Neutrophil (primary cell): ENCODE measurements at regions not wholly inside any gene's neighbourhood (a gene's known extent, or its start where the extent isn't known, plus 50 kb on each side); places are given as distances from the start of the nearest gene placed in this dataset.

Experiments used
- H3K27ac ChIP-seq: fragments of 200-600 bp; sonication (generic); 2 replicates; pipeline ENCODE4 v1.5.1; 2016; ENCODE audit warnings: mild to moderate bottlenecking, moderate library complexity
- H3K27me3 ChIP-seq: fragments of 200-600 bp; sonication (generic); 2 replicates; pipeline ENCODE4 v1.6.0; 2016; ENCODE audit warnings: mild to moderate bottlenecking
- H3K36me3 ChIP-seq: fragments of 200-600 bp; sonication (generic); 2 replicates; pipeline ENCODE4 v1.5.1; 2017
- H3K4me1 ChIP-seq, 2 experiments: fragments of 200-600 bp in 1 of 2; sonication (generic) in 1 of 2; 1 replicate in 1 of 2; 2 replicates in 1 of 2; pipeline versions ENCODE4 v1.5.1 to v1.6.1; 2013 to 2016; ENCODE audit warnings: low read depth in 1 of 2, low read length in 1 of 2, mild to moderate bottlenecking in 1 of 2, moderate library complexity in 1 of 2; ENCODE audit not compliant: control insufficient read depth in 1 of 2, insufficient read depth in 1 of 2
- H3K4me3 ChIP-seq, 2 experiments: fragments of 200-600 bp in 1 of 2; sonication (generic) in 1 of 2; 1 replicate in 1 of 2; 2 replicates in 1 of 2; pipeline ENCODE4 v1.5.1; 2013 to 2016; ENCODE audit warnings: low read depth in 1 of 2, low read length in 1 of 2, mild to moderate bottlenecking in 1 of 2, moderate library complexity in 1 of 2
- H3K9me3 ChIP-seq: fragments of 200-600 bp; sonication (generic); 2 replicates; pipeline ENCODE4 v1.5.1; 2016
- TF ChIP-seq, protein P1 (sequence below): fragments of 200-600 bp; sonication (generic); IDR thresholded peaks from 2 replicates; pipeline ENCODE4 v1.5.1; 2016; ENCODE audit warnings: antibody characterized with exemption

DNA sequence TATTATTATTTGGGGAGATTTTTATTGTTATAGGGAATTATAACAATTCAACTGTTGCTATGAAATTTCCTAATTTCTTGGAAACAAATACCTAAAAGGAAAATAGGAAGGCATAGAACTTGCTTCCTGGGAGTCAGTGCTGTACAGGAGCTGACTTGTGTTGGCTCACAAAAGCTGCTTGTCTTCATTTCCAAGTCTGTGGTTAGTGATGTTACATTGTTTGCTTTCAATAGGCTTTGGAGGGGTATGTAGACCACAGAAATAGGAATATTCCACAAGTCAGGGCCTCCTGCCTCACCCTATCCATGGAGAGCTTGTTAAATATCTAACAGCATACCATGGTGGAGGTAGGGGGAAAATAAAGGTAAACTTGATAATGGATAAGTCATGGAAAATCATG lies 688.9 kb upstream of the FAM98A start:
- TF ChIP-seq, protein P1, sequence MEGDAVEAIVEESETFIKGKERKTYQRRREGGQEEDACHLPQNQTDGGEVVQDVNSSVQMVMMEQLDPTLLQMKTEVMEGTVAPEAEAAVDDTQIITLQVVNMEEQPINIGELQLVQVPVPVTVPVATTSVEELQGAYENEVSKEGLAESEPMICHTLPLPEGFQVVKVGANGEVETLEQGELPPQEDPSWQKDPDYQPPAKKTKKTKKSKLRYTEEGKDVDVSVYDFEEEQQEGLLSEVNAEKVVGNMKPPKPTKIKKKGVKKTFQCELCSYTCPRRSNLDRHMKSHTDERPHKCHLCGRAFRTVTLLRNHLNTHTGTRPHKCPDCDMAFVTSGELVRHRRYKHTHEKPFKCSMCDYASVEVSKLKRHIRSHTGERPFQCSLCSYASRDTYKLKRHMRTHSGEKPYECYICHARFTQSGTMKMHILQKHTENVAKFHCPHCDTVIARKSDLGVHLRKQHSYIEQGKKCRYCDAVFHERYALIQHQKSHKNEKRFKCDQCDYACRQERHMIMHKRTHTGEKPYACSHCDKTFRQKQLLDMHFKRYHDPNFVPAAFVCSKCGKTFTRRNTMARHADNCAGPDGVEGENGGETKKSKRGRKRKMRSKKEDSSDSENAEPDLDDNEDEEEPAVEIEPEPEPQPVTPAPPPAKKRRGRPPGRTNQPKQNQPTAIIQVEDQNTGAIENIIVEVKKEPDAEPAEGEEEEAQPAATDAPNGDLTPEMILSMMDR, result no peak
- H3K9me3 ChIP-seq, result no peaks in the 10 kb centered on the region
- no peak overlapping the region for H3K27ac ChIP-seq
- H3K27me3 ChIP-seq, result no peaks in the 10 kb centered on the region
- no peaks in the 10 kb centered on the region for H3K36me3 ChIP-seq
- H3K4me1 ChIP-seq, result no peaks in the 10 kb centered on the region
- no peak overlapping the region for H3K4me3 ChIP-seq

DNA sequence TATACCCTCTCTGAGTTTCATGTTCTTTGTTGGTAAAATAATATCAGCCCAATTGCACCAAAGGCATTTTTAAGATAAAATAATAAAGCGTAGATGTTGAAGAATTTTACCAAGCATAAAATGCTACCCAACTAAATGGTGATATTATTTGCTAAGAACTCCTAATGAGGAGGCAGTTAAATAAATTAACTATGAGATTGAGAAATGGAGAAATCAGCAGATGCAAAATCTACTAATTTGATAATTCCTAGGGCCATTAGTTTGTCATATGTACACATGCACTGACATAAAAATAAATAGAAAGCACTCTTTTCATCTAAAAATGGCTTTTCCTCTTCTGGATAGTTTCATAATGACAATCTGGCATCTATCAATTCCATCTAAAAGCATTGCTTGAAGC lies 681.5 kb upstream of the FAM98A start:
- Histone ChIP-seq H3K4me1 (no peaks in the 10 kb centered on the region), H3K36me3 (no peaks in the 10 kb centered on the region), H3K4me3 (no peak overlapping the region), H3K27ac (no peak overlapping the region), H3K9me3 (no peaks in the 10 kb centered on the region), H3K27me3 (no peaks in the 10 kb centered on the region)
- TF ChIP-seq, protein P1, result no peak

DNA sequence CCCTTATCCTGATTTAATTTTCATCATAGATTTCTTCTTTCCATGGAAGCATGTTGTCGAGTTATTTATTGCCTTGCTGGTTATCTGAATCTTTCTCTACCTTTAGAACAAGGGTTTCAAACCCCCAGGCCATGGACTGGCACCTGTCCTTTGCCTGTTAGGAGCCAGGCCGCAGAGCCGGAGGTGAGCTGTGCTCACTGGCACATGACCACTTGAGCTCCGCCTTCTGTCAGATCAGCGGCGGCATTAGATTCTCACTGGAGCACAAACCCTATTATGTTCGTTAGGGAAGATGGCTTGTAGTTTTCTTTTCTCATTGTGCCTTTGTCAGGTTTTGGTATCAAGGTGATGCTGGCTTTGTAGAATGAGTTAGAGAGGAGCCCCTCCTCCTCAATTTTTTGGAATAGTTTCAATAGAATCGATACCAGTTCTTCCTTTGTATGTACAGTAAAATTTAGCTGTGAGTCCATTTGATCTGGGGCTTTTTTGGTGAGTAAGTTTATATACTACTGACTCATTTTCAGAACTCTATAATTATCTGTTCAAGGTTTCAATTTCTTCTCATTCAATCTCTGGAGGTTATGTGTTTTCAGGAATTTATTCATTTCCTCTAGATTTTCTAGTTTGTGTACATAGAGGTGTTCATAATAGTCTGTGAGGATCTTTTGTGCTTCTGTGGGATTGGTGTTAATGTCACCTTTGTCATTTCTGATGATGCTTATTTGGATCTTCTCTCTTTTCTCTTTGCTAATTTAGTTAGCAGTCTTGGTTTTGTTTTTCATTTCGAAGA lies 668.0 kb upstream of the FAM98A start:
- TF ChIP-seq, protein P1, result no peak
- no peaks in the 10 kb centered on the region for H3K9me3 ChIP-seq
- H3K4me3 ChIP-seq, result no peak overlapping the region
- H3K36me3 ChIP-seq, result no peaks in the 10 kb centered on the region
- H3K27ac ChIP-seq, result no peak overlapping the region
- H3K27me3 ChIP-seq, result no peaks in the 10 kb centered on the region
- no peaks in the 10 kb centered on the region for H3K4me1 ChIP-seq

DNA sequence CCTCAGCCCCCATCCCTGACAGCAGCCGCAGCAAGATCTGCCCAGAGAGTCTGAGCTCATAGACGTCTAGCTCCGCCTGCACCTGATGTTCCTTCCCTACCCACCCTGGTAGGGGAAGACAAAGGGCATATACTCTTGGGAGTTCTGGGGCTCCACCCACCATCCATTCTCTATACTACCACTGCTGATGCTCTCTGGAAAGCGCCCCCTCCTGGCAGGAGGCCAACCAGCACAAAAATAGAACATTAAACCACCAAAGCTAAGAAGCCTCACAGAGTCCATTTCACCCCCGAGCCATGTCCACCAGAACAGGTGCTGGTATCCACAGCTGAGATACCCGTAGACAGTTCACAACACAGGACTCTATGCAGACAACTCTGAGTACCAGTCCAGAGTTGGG lies 662.6 kb upstream of the FAM98A start:
- Histone ChIP-seq H3K27me3 (no peaks in the 10 kb centered on the region), H3K27ac (no peak overlapping the region), H3K4me1 (no peaks in the 10 kb centered on the region), H3K4me3 (no peak overlapping the region), H3K36me3 (no peaks in the 10 kb centered on the region), H3K9me3 (no peaks in the 10 kb centered on the region)
- TF ChIP-seq, protein P1, result no peak

DNA sequence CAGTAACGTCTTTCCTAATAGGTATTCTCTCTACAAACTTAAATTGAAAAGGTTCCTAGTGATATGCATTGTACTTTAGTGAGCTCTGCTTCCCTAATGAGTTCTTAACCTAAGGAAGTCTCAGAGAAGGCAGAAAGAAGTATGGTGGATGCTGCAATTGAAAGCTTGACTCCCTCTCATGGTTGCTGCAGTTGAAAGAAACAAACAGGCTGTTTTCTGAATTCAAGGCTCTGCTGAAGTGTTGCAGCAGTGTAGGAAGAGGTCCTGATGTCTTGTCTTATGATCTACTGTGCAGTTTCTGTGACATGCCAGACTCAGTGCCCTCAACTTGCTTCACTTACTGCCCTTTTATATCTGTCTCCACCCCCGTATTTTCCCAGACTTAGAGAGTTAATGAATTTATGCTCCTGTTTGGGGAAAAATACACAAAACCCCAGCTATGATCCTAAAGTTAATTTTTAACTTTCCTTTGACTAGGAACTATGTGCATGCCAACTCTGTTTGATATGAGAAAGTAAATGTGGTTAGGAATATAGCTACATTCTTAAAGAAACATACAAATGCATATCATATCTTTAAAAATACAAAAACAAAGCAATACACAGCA lies 655.3 kb upstream of the FAM98A start:
- TF ChIP-seq, protein P1, result no peak
- no peaks in the 10 kb centered on the region for H3K27me3 ChIP-seq
- no peak overlapping the region for H3K27ac ChIP-seq
- no peaks in the 10 kb centered on the region for H3K4me1 ChIP-seq
- H3K4me3 ChIP-seq, result no peak overlapping the region
- no peaks in the 10 kb centered on the region for H3K36me3 ChIP-seq
- H3K9me3 ChIP-seq, result no peaks in the 10 kb centered on the region
